SK-N-MC (cell line): ENCODE measurements at regions not wholly inside any gene's neighbourhood (a gene's known extent, or its start where the extent isn't known, plus 50 kb on each side); places are given as distances from the start of the nearest gene placed in this dataset.
"Not testable (repeated sequence)": the region's sequence is repeated elsewhere in the genome, so short reads cannot be mapped to it uniquely, and the experiment has no call there.

Experiments
- DNase-seq: peaks from one replicate; pipeline ENCODE4 v3.0.0-alpha.2; 2011; ENCODE audit warnings: low read depth, low spot score
- H3K27ac ChIP-seq: fragments of 200-600 bp; sonication (generic); 2 replicates; pipeline ENCODE4 v1.5.1; 2016; ENCODE audit warnings: mixed run types
- H3K36me3 ChIP-seq: fragments of 200-600 bp; sonication (generic); 2 replicates; pipeline ENCODE4 v1.6.1; 2017; ENCODE audit warnings: antibody characterized with exemption, low read length, mixed read lengths; ENCODE audit not compliant: insufficient read depth
- H3K4me3 ChIP-seq: fragments of 200-600 bp; sonication (generic); 2 replicates; pipeline ENCODE4 v1.5.1; 2016
- H3K9ac ChIP-seq: fragments of 200-600 bp; sonication (generic); 2 replicates; pipeline ENCODE4 v1.8.0; 2017; ENCODE audit warnings: mixed run types, mixed read lengths; ENCODE audit not compliant: insufficient read length
- H3K9me3 ChIP-seq: fragments of 200-600 bp; sonication (generic); 2 replicates; pipeline ENCODE4 v1.6.1; 2017; ENCODE audit warnings: low read depth, mild to moderate bottlenecking, antibody characterized with exemption, low read length, moderate library complexity, mixed read lengths
- EZH2 ChIP-seq: fragments of 200-600 bp; sonication (generic); IDR thresholded peaks from one replicate; pipeline ENCODE4 v1.6.1; 2017; ENCODE audit warnings: antibody characterized with exemption
- FOXP2 ChIP-seq: optimal IDR thresholded peaks from 2 replicates; pipeline ENCODE3; 2011; ENCODE audit warnings: mild to moderate bottlenecking, moderate library complexity; ENCODE audit not compliant: insufficient read depth; ENCODE audit errors: extremely low read length, control extremely low read depth
- POLR2AphosphoS5 ChIP-seq: IDR thresholded peaks from 2 replicates; pipeline ENCODE4 v1.6.1; 2012; ENCODE audit warnings: mild to moderate bottlenecking, low read depth, low read length, borderline replicate concordance

DNA sequence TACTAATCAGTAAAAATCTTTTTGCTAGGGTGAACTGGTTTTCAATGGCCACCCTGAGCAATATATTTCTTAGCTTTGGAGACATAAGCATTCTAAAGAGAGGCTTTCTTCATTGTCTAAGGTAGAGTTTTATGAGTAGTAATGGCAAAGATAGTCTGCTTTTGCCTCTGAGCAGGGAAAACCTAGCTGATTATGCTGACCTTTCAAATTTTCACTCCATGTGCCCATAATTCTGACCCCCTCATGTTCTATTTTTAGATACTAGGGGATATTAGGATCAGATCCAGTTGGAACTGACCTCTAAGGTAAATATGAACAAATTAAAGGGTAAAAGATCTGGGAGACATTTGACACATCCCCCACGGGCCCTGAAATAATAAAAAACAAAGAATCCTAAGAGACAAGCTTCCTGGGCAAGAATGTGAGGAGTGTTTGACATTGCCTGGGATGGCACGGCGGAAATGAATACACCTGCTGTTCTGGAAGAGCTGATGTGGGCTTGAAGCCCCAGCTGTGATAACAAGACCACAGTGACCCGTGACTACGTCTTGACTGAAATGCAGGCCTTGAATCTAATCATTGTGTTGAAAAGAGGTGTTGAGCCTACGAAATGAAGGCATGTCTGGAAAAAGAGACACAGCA lies 392.1 kb upstream of the FRG1 start:
- H3K9ac ChIP-seq, result no peak overlapping the region
- TF ChIP-seq POLR2AphosphoS5 (no peak), FOXP2 (no peak), EZH2 (no peak)
- H3K9me3 ChIP-seq, result no peaks in the 10 kb centered on the region
- no peak overlapping the region for H3K27ac ChIP-seq
- DNase-seq, result no peak
- H3K4me3 ChIP-seq, result no peak overlapping the region
- no peaks in the 10 kb centered on the region for H3K36me3 ChIP-seq

DNA sequence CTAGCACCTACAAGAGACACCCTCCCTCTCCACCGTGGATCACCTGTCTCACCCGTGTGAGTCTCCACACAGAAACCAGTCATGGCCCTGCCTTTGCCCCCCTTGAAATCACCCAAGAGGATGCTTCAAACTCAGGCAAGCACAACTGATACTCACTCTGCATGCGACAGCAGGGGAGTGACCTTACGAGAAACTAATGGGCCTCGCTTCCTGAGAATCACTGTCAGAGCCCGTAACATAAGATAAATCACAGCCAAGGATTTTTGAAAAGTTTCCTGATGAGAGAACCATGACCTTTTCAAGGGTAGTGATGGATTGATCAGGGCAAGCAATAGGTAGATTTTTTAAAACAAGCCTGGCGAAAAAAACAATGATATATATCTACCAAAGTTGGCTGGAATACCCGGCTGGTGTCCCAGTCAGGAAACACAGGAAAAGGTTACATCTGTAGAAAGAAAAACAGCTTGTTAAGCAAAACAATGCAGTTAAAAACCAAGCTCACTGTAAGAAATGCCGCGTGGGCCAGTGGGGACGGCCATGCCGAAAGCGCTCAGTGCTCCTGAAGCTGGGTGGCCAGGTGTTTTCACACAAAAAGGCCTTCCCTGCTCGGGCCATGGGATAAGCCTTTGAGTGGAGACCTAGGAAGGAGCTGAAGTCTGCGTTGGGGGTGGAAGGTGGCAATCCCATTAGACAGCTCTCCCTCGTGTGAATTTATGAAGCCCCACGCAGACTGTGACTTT lies 388.6 kb upstream of the FRG1 start:
- not testable (repeated sequence) for H3K27ac ChIP-seq, H3K36me3 ChIP-seq, H3K9ac ChIP-seq, DNase-seq, H3K4me3 ChIP-seq, H3K9me3 ChIP-seq

DNA sequence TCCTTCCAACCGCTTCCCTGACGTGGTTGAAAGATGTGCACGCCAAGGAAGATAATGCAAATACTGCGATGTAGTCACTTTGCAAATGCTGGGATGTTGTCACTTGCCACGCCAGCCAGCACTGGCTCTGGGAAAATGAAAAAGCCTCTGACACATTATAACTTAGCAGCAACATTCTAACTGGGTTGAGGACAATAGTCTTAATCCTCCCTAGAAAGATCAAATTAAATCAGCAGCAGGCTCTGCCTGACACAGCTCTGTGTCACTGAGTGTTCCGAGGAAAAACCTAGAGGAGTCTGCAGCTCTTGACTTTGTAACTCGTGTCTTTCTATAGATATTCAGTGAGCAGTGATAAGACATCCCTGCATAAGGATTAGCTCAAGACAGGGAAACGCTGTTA lies 380.1 kb upstream of the FRG1 start:
- not testable (repeated sequence) for H3K4me3 ChIP-seq, DNase-seq, H3K9ac ChIP-seq, H3K36me3 ChIP-seq, H3K9me3 ChIP-seq, H3K27ac ChIP-seq

DNA sequence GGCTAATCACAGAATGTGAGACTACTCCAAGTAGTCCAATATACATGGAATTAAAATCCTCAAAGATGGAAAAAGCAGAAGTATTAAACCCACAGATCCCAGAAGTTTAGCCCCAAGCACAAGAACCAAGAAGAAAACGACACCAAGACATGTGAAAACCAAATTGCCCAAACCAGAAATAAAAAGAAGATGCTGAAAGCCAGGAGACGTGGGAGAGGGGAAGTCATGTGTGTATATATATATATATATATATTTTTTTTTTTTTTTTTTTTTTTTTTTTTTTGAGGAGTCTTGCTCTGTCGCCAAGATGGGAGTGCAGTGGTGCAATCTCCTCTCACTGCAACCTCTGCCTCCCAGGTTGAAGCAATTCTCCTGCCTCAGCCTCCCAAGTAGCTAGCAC lies 376.9 kb upstream of the FRG1 start:
- H3K9ac ChIP-seq, H3K27ac ChIP-seq, H3K9me3 ChIP-seq, DNase-seq, H3K36me3 ChIP-seq, H3K4me3 ChIP-seq: not testable (repeated sequence)

- DNase-seq, H3K36me3 ChIP-seq, H3K9me3 ChIP-seq, H3K4me3 ChIP-seq, H3K9ac ChIP-seq, H3K27ac ChIP-seq: not testable (repeated sequence)
Observed at GRCh38 chr4:189566271-189566670, 374.4 kb upstream of the FRG1 start.

DNA sequence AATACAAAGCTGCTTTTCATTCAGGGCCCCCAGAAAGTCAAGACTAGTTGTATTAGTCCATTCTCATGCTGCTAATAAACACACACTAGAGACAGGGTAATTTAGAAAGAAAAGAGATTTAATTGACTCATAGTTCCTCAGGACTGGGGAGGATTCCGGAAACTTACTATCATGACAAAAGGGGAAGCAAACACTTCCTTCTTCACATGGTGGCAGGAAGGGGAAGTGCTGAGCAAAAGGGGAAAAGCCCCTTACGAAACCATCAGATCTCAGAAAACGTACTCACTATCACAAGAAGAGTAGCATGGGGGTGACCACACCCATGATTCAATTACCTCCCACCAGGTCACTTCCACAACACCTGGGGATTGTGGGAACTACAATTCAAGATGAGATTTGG lies 373.8 kb upstream of the FRG1 start:
- DNase-seq, H3K36me3 ChIP-seq, H3K9ac ChIP-seq: not testable (repeated sequence)

DNA sequence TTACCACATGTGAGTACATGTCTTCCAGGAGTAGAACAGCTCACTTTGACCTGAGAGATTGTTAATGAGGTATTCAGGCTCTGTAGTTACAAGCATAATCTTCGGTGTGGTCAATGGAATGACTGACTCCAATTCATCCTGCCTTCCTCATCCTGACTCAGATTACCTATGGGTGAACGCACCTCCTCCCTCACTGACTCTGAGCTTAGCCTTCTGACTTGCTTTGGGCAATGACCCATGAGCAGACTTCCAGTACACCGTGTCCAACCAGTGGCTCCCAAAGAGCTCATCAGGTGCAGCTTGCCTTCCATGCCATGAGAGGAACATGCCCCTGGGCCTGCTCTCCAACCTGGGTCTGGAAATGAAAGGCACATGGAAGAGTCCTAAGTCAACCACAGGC lies 361.0 kb upstream of the FRG1 start:
- H3K27ac ChIP-seq, H3K9ac ChIP-seq, H3K36me3 ChIP-seq, H3K9me3 ChIP-seq, H3K4me3 ChIP-seq, DNase-seq: not testable (repeated sequence)

More for the DNA sequence above, 373.8 kb upstream of the FRG1 start:
- not testable (repeated sequence) for H3K27ac ChIP-seq, H3K4me3 ChIP-seq, H3K9me3 ChIP-seq

DNA sequence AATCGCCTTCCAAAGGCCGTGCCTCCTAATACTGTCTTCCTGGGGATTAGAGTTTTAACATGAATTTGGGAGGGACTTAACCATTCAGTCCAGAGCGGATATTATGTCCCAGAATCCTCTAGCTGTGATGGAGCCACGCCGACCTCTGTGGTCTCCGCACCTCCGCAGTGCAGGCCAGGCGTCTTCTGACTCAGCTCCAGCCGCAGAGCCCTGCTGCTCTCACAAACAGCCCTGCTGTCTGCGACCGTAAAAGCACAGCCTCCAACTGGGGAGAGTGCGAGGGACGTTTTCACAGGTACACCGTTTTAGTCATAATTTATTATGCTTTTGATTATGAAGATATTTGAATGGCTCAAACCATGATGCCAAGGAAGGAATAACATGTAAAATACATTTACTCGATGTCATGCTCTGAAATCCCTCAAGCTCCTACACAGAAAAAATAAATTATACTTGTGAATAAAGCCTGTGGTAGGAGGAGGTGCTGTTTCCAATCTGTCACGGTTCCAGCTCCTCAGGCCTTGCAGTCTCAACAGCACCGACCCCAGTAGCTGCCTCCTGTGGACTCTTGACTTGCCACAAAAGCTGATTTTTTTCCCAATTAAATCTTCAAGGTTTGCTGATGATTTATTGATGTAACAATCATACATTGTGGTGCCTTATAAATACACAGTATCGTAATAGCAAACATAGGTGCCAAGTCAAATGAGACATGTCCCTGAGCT lies 353.6 kb upstream of the FRG1 start:
- not testable (repeated sequence) for H3K4me3 ChIP-seq, DNase-seq

GRCh38 chr4:189589201-189589600 lies 351.5 kb upstream of the FRG1 start:
- H3K4me3 ChIP-seq, H3K36me3 ChIP-seq, H3K9ac ChIP-seq, DNase-seq, H3K9me3 ChIP-seq, H3K27ac ChIP-seq: not testable (repeated sequence)

More for the DNA sequence above, 353.6 kb upstream of the FRG1 start:
- H3K9ac ChIP-seq, H3K27ac ChIP-seq, H3K36me3 ChIP-seq, H3K9me3 ChIP-seq: not testable (repeated sequence)

DNA sequence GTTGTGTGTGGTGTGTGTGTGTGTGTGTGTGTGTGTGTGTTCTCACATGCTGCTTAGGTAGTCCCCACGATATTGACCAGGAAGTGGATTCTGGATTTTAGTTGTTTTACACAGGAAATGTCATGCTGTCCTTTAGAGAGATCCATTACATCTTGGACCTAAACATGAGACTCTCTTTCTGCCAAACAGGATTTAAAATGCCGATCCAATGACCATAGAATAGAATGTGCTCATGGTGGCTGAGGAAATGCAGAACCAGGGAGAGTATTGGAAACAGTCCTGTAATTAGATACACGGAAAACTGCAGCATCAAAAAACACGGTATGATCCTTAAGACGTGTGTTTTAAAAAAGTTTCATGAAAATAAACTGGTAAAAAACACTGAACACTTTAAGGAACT lies 347.8 kb upstream of the FRG1 start:
- TF ChIP-seq POLR2AphosphoS5, result no peak
- TF ChIP-seq EZH2, result no peak
- no peak for TF ChIP-seq FOXP2
- Histone ChIP-seq H3K4me3 (no peak overlapping the region), H3K9me3 (no peaks in the 10 kb centered on the region), H3K9ac (no peak overlapping the region), H3K27ac (no peak overlapping the region), H3K36me3 (no peaks in the 10 kb centered on the region)
- no peak for DNase-seq
